Colonic mucosa (tissue), 4 donors: ENCODE measurements at regions not wholly inside any gene's neighbourhood (a gene's known extent, or its start where the extent isn't known, plus 50 kb on each side); places are given as distances from the start of the nearest gene placed in this dataset.

ENCODE experiments used
- DNase-seq: peaks from one replicate; pipeline ENCODE4 v3.0.0-alpha.2; 2020
- H3K27ac ChIP-seq: fragments of 200-600 bp; one replicate; pipeline ENCODE4 v1.8.0; 2021
- H3K27me3 ChIP-seq: fragments of 200-600 bp; one replicate; pipeline ENCODE4 v1.8.0; 2021
- H3K36me3 ChIP-seq: fragments of 200-600 bp; one replicate; pipeline ENCODE4 v1.8.0; 2021
- H3K4me1 ChIP-seq: fragments of 200-600 bp; one replicate; pipeline ENCODE4 v1.8.0; 2021; ENCODE audit warnings: mild to moderate bottlenecking
- H3K4me3 ChIP-seq: fragments of 200-600 bp; one replicate; pipeline ENCODE4 v1.8.0; 2021
- H3K9ac ChIP-seq, 2 donors: one replicate each; pipeline ENCODE4 v1.7.0; 2013; ENCODE audit warnings: control low read depth in 2 of 2, low read depth in 2 of 2, low read length in 2 of 2
- H3K9me3 ChIP-seq: fragments of 200-600 bp; one replicate; pipeline ENCODE4 v1.8.0; 2021
- CTCF ChIP-seq: fragments of 200-600 bp; IDR thresholded peaks from one replicate; pipeline ENCODE4 v1.8.0; 2022; ENCODE audit warnings: antibody characterized with exemption, mild to moderate bottlenecking
- intact Hi-C: fragments of 100-400 bp; cut with DNase I; formaldehyde crosslinking; loops from one replicate; pipeline ENCODE4 v1.14.1; 2022
- donor health status: healthy.
- donor health status: DM: no; HTN: no; CAD: no.
- donor health status: DM: no; HTN: no; CAD: no.

- no peak overlapping the region for H3K27ac ChIP-seq
- no peak for TF ChIP-seq CTCF
- DNase-seq, result no peak
- no peaks in the 10 kb centered on the region for H3K27me3 ChIP-seq
- no peaks in the 10 kb centered on the region for H3K9me3 ChIP-seq
- intact Hi-C loops, result no loop called here
- no peaks in the 10 kb centered on the region for H3K36me3 ChIP-seq
- H3K4me3 ChIP-seq, result no peak overlapping the region
- H3K9ac ChIP-seq, result no peak overlapping the region
- no peaks in the 10 kb centered on the region for H3K4me1 ChIP-seq
Observed at GRCh38 chr6:88519301-88520016, 353.3 kb upstream of the CNR1 start.

- DNase-seq, result no peak
- no peaks in the 10 kb centered on the region for H3K9me3 ChIP-seq
Observed at GRCh38 chr6:88517737-88518136, 351.6 kb upstream of the CNR1 start.

GRCh38 chr6:88513920-88514319 lies 347.8 kb upstream of the CNR1 start:
- Histone ChIP-seq H3K4me3 (no peak overlapping the region), H3K27me3 (no peaks in the 10 kb centered on the region), H3K36me3 (no peaks in the 10 kb centered on the region), H3K9ac (no peak overlapping the region), H3K4me1 (no peaks in the 10 kb centered on the region), H3K9me3 (no peaks in the 10 kb centered on the region), H3K27ac (no peak overlapping the region)
- intact Hi-C loops, result no loop called here
- no peak for TF ChIP-seq CTCF
- DNase-seq, result no peak

More at GRCh38 chr6:88517737-88518136, 351.6 kb upstream of the CNR1 start:
- no peak for TF ChIP-seq CTCF
- no peaks in the 10 kb centered on the region for H3K36me3 ChIP-seq
- H3K27ac ChIP-seq, result no peak overlapping the region
- H3K27me3 ChIP-seq, result no peaks in the 10 kb centered on the region
- intact Hi-C loops, result no loop called here
- no peak overlapping the region for H3K9ac ChIP-seq
- H3K4me3 ChIP-seq, result no peak overlapping the region
- H3K4me1 ChIP-seq, result no peaks in the 10 kb centered on the region

- Histone ChIP-seq H3K4me1 (no peaks in the 10 kb centered on the region), H3K9me3 (no peaks in the 10 kb centered on the region), H3K36me3 (no peaks in the 10 kb centered on the region), H3K4me3 (no peak overlapping the region), H3K27me3 (no peaks in the 10 kb centered on the region), H3K27ac (no peak overlapping the region), H3K9ac (no peak overlapping the region)
- no peak for DNase-seq
- no peak for TF ChIP-seq CTCF
- intact Hi-C loops, result no loop called here
Observed at GRCh38 chr6:88513471-88513870, 347.3 kb upstream of the CNR1 start.

GRCh38 chr6:88512951-88513350 lies 346.8 kb upstream of the CNR1 start:
- no peak overlapping the region for H3K9ac ChIP-seq
- intact Hi-C loops, result no loop called here
- TF ChIP-seq CTCF, result no peak

More at GRCh38 chr6:88512951-88513350, 346.8 kb upstream of the CNR1 start:
- Histone ChIP-seq H3K27ac (no peak overlapping the region), H3K4me3 (no peak overlapping the region), H3K9me3 (no peaks in the 10 kb centered on the region), H3K4me1 (no peaks in the 10 kb centered on the region), H3K27me3 (no peaks in the 10 kb centered on the region), H3K36me3 (no peaks in the 10 kb centered on the region)
- DNase-seq, result no peak
